Smooth muscle cell (in vitro differentiated cells): ENCODE measurements at regions not wholly inside any gene's neighbourhood (a gene's known extent, or its start where the extent isn't known, plus 50 kb on each side); places are given as distances from the start of the nearest gene placed in this dataset.

Experiments used
- DNase-seq: peaks from one replicate; lab custom pipeline; 2025; ENCODE audit not compliant: unreplicated experiment; lab: John Stamatoyannopoulos, UW
- H2AFZ ChIP-seq: fragments of 200-600 bp; sonication (generic); 2 replicates; pipeline ENCODE4 v1.6.0; 2016; ENCODE audit warnings: antibody characterized with exemption, low read depth, mild to moderate bottlenecking
- H3F3A ChIP-seq: fragments of 200-600 bp; sonication (generic); 2 replicates; pipeline ENCODE4 v1.6.0; 2017; ENCODE audit warnings: antibody characterized with exemption, low read depth
- H3K27ac ChIP-seq: fragments of 200-600 bp; sonication (generic); 2 replicates; pipeline ENCODE4 v1.5.1; 2016; ENCODE audit warnings: low read depth, mild to moderate bottlenecking
- H3K27me3 ChIP-seq: fragments of 200-600 bp; sonication (generic); 2 replicates; pipeline ENCODE4 v1.6.1; 2016; ENCODE audit warnings: low read depth, mild to moderate bottlenecking
- H3K36me3 ChIP-seq: fragments of 200-600 bp; sonication (generic); 2 replicates; pipeline ENCODE4 v1.5.1; 2016; ENCODE audit warnings: low read depth
- H3K4me1 ChIP-seq: fragments of 200-600 bp; sonication (generic); 2 replicates; pipeline ENCODE4 v1.5.1; 2016; ENCODE audit warnings: low read depth
- H3K4me2 ChIP-seq: fragments of 200-600 bp; sonication (generic); 2 replicates; pipeline ENCODE4 v1.6.0; 2016; ENCODE audit warnings: mild to moderate bottlenecking
- H3K4me3 ChIP-seq: fragments of 200-600 bp; sonication (generic); 2 replicates; pipeline ENCODE4 v1.5.1; 2016; ENCODE audit warnings: mild to moderate bottlenecking
- H3K79me2 ChIP-seq: fragments of 200-600 bp; sonication (generic); 2 replicates; pipeline ENCODE4 v1.6.0; 2016; ENCODE audit warnings: low read depth, mild to moderate bottlenecking
- H3K9ac ChIP-seq: fragments of 200-600 bp; sonication (generic); 2 replicates; pipeline ENCODE4 v1.6.0; 2016; ENCODE audit warnings: low read depth
- H3K9me3 ChIP-seq: fragments of 200-600 bp; sonication (generic); replicated peaks from 2 replicates; pipeline ENCODE4 v1.5.1; 2016; ENCODE audit warnings: low read depth
- H4K20me1 ChIP-seq: fragments of 200-600 bp; sonication (generic); 2 replicates; pipeline ENCODE4 v1.6.0; 2016; ENCODE audit warnings: low read depth
- WGBS: methylation state at CpG from one replicate; pipeline ENCODE4 v1.1.7; 2016; ENCODE audit warnings: low lambda C conversion rate; 5-methylcytosine and 5-hydroxymethylcytosine counted together
- TF ChIP-seq, protein P1 (sequence below): fragments of 200-600 bp; sonication (generic); IDR thresholded peaks from 2 replicates; pipeline ENCODE4 v1.5.1; 2017; ENCODE audit warnings: borderline replicate concordance, mild to moderate bottlenecking, antibody characterized with exemption; ENCODE audit not compliant: insufficient read depth, poor library complexity, severe bottlenecking

- H3K4me2 ChIP-seq = no peak overlapping the region
- no peaks in the 10 kb centered on the region for H3F3A ChIP-seq
- no peaks in the 10 kb centered on the region for H3K9me3 ChIP-seq
- H2AFZ ChIP-seq = no peak overlapping the region
- no peaks in the 10 kb centered on the region for H3K27me3 ChIP-seq
- H3K36me3 ChIP-seq = no peaks in the 10 kb centered on the region
- DNase-seq = no peak
- no peak overlapping the region for H3K9ac ChIP-seq
- no peaks in the 10 kb centered on the region for H4K20me1 ChIP-seq
- H3K4me3 ChIP-seq = no peak overlapping the region
- no peak overlapping the region for H3K27ac ChIP-seq
- 82% methylated on average over 8 of the region's 8 CpGs for WGBS
- peaks cover 6% of the 10 kb centered on the region for H3K4me1 ChIP-seq
- TF ChIP-seq, protein P1, sequence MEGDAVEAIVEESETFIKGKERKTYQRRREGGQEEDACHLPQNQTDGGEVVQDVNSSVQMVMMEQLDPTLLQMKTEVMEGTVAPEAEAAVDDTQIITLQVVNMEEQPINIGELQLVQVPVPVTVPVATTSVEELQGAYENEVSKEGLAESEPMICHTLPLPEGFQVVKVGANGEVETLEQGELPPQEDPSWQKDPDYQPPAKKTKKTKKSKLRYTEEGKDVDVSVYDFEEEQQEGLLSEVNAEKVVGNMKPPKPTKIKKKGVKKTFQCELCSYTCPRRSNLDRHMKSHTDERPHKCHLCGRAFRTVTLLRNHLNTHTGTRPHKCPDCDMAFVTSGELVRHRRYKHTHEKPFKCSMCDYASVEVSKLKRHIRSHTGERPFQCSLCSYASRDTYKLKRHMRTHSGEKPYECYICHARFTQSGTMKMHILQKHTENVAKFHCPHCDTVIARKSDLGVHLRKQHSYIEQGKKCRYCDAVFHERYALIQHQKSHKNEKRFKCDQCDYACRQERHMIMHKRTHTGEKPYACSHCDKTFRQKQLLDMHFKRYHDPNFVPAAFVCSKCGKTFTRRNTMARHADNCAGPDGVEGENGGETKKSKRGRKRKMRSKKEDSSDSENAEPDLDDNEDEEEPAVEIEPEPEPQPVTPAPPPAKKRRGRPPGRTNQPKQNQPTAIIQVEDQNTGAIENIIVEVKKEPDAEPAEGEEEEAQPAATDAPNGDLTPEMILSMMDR = no peak
- no peaks in the 10 kb centered on the region for H3K79me2 ChIP-seq
Observed at GRCh38 chr20:6421321-6422248, 298.8 kb upstream of the FERMT1 start.

GRCh38 chr20:6420336-6420735 is 297.5 kb upstream of the FERMT1 start:
- TF ChIP-seq, protein P1 = no peak

DNA sequence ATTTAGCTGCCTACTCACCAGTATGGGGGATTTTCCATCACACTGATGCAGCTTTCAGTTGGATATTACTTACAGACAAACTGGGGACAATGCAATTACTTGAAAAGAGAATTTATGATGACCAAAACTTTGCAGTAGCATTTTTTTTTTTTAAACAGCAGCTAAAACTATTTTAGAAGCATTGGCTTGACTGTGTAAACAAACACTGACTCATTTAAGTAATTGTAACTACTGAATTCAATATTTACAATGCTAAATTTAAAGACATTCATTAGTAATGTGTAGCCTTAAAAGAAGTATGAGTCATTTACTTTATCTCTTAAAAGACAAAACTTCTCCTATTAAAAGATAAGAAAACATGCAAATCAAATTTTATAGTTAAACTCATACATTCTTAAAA is 295.9 kb upstream of the FERMT1 start:
- Histone ChIP-seq H3K27me3 (no peaks in the 10 kb centered on the region), H3K36me3 (no peaks in the 10 kb centered on the region), H3K9me3 (no peaks in the 10 kb centered on the region), H3F3A (no peaks in the 10 kb centered on the region), H3K4me2 (peak overlapping the region; percentile 54), H4K20me1 (no peaks in the 10 kb centered on the region), H3K79me2 (no peaks in the 10 kb centered on the region), H3K27ac (peak overlapping the region; percentile 10), H3K4me1 (peaks cover 6% of the 10 kb centered on the region), H3K9ac (no peak overlapping the region), H3K4me3 (no peak overlapping the region), H2AFZ (peak overlapping the region; percentile 2)
- TF ChIP-seq, protein P1 = no peak
- DNase-seq = no peak

More at GRCh38 chr20:6420336-6420735, 297.5 kb upstream of the FERMT1 start:
- no peaks in the 10 kb centered on the region for H4K20me1 ChIP-seq
- 90% methylated on average over 1 of the region's 1 CpG for WGBS
- H3K4me2 ChIP-seq = no peak overlapping the region
- H3K9ac ChIP-seq = no peak overlapping the region
- no peaks in the 10 kb centered on the region for H3F3A ChIP-seq
- H3K27me3 ChIP-seq = no peaks in the 10 kb centered on the region
- no peak overlapping the region for H2AFZ ChIP-seq
- H3K4me3 ChIP-seq = no peak overlapping the region
- H3K36me3 ChIP-seq = no peaks in the 10 kb centered on the region
- no peak for DNase-seq
- H3K27ac ChIP-seq = no peak overlapping the region
- H3K79me2 ChIP-seq = no peaks in the 10 kb centered on the region
- peaks cover 6% of the 10 kb centered on the region for H3K4me1 ChIP-seq
- H3K9me3 ChIP-seq = no peaks in the 10 kb centered on the region

DNA sequence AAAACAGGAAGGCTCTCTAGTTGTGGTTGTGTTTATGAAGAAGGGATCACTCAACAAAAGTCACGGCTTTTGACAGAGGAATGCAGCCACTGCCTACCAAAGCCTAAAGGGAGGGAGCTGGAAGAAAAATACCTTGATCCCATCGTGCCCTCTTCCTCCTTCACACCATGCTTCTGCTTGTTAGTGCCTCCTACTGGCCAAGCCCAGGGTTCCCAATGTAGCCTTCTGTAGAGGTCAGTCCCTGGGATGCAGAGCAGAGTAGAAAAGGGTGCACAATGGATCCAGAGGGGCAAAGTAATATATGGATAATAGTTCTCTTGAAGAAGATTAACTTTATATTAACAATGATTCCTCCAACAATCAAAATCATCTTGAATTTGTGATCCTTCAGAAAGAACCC is 293.5 kb upstream of the FERMT1 start:
- no peaks in the 10 kb centered on the region for H3F3A ChIP-seq
- H2AFZ ChIP-seq = no peak overlapping the region
- H3K36me3 ChIP-seq = no peaks in the 10 kb centered on the region
- H3K4me1 ChIP-seq = peaks cover 6% of the 10 kb centered on the region
- no peak overlapping the region for H3K4me2 ChIP-seq
- no peaks in the 10 kb centered on the region for H3K27me3 ChIP-seq
- no peak overlapping the region for H3K27ac ChIP-seq
- 86% methylated on average over 2 of the region's 2 CpGs for WGBS
- TF ChIP-seq, protein P1 = no peak
- H3K4me3 ChIP-seq = no peak overlapping the region
- no peaks in the 10 kb centered on the region for H4K20me1 ChIP-seq
- no peak overlapping the region for H3K9ac ChIP-seq
- no peaks in the 10 kb centered on the region for H3K9me3 ChIP-seq
- no peaks in the 10 kb centered on the region for H3K79me2 ChIP-seq
- DNase-seq = no peak
